MCF 10A (cell line): ENCODE measurements at regions not wholly inside any gene's neighbourhood (a gene's known extent, or its start where the extent isn't known, plus 50 kb on each side); places are given as distances from the start of the nearest gene placed in this dataset.

ENCODE experiments used
- BruUV-seq: library from RNA; stranded (reverse); fragments of 400-500 nt; replicated peaks from 2 replicates; lab custom pipeline; 2021; lab: Mats Ljungman, UMichigan
- CTCF ChIA-PET: fragments of 300-600 bp; sonication (Branson Sonifier 250); formaldehyde crosslinking; extraction: SDS; loops from one replicate; lab custom pipeline; 2021; ENCODE audit warnings: antibody characterized with exemption, inconsistent platforms; lab: Yijun Ruan, JAX
- POLR2A ChIA-PET: fragments of 300-600, 350-650 bp; sonication (Branson Sonifier 250); formaldehyde crosslinking; extraction: SDS; loops from one replicate; lab custom pipeline; 2020; ENCODE audit warnings: antibody characterized with exemption, inconsistent platforms; lab: Yijun Ruan, JAX
- DNase-seq: peaks from one replicate; pipeline ENCODE4 v3.0.0-alpha.2; 2018; ENCODE audit not compliant: unreplicated experiment
- H3K27ac Mint-ChIP-seq: one replicate; pipeline ENCODE4 v1.8.0; 2022; ENCODE audit warnings: mild to moderate bottlenecking, low read depth, mixed read lengths; ENCODE audit not compliant: unreplicated experiment
- H3K27me3 Mint-ChIP-seq: one replicate; pipeline ENCODE4 v1.8.0; 2022; ENCODE audit warnings: mixed read lengths; ENCODE audit not compliant: insufficient read depth, unreplicated experiment
- H3K36me3 Mint-ChIP-seq: one replicate; pipeline ENCODE4 v1.8.0; 2022; ENCODE audit warnings: mild to moderate bottlenecking, moderate library complexity, mixed read lengths; ENCODE audit not compliant: insufficient read depth, unreplicated experiment
- H3K4me1 Mint-ChIP-seq: one replicate; pipeline ENCODE4 v1.8.0; 2022; ENCODE audit warnings: mixed read lengths; ENCODE audit not compliant: insufficient read depth, unreplicated experiment
- H3K4me3 Mint-ChIP-seq: one replicate; pipeline ENCODE4 v1.8.0; 2022; ENCODE audit warnings: mild to moderate bottlenecking, moderate library complexity, mixed read lengths; ENCODE audit not compliant: unreplicated experiment
- H3K9me3 Mint-ChIP-seq: one replicate; pipeline ENCODE4 v1.8.0; 2022; ENCODE audit warnings: mixed read lengths; ENCODE audit not compliant: unreplicated experiment
- CTCF ChIP-seq: fragments of 200-600 bp; IDR thresholded peaks from one replicate; pipeline ENCODE4 v1.8.0; 2022; ENCODE audit warnings: antibody characterized with exemption, mild to moderate bottlenecking; ENCODE audit not compliant: unreplicated experiment
- intact Hi-C: fragments of 100-400 bp; cut with micrococcal nuclease; formaldehyde crosslinking; loops from 2 replicates; pipeline ENCODE4 v1.14.1; 2022

- Mint-ChIP-seq H3K27me3 (no peaks in the 10 kb centered on the region), H3K36me3 (no peaks in the 10 kb centered on the region), H3K4me3 (no peak overlapping the region), H3K27ac (no peak overlapping the region), H3K4me1 (peaks cover 8% of the 10 kb centered on the region), H3K9me3 (no peaks in the 10 kb centered on the region)
- ChIA-PET CTCF (interaction anchor here (0.7 to 1.2 kb wide), 2 partner anchors 496 to 561 kb away, joined by 3 to 4 read pairs; no protein-coding TSS in a partner anchor), POLR2A (no interaction called here)
- no TSS peak for BruUV-seq
- TF ChIP-seq CTCF: no peak
- DNase-seq: no peak
- intact Hi-C loops: no loop called here
These were observed 155.0 kb upstream of the ARID1B start for GRCh38 chr6:156622185-156622584.

GRCh38 chr6:156620331-156620730 is 156.8 kb upstream of the ARID1B start:
- Mint-ChIP-seq H3K27me3 (no peaks in the 10 kb centered on the region), H3K4me1 (peaks cover 16% of the 10 kb centered on the region), H3K9me3 (no peaks in the 10 kb centered on the region), H3K27ac (no peak overlapping the region), H3K36me3 (no peaks in the 10 kb centered on the region), H3K4me3 (no peak overlapping the region)
- ChIA-PET CTCF (no interaction called here), POLR2A (interaction anchor here (0.7 kb wide), 1 partner anchor 402 kb away, joined by 3 read pairs; no protein-coding TSS in a partner anchor)
- DNase-seq: no peak
- intact Hi-C loops: no loop called here
- BruUV-seq: no TSS peak
- no peak for TF ChIP-seq CTCF

- H3K9me3 Mint-ChIP-seq: peaks cover 10% of the 10 kb centered on the region
- H3K4me1 Mint-ChIP-seq: peaks cover 16% of the 10 kb centered on the region
- intact Hi-C loops: no loop called here
- ChIA-PET CTCF (interaction anchor here (0.5 to 1.2 kb wide), 3 partner anchors 19 to 56 kb away, joined by 3 to 4 read pairs (median 3); no protein-coding TSS in a partner anchor), POLR2A (interaction anchor here (0.6 to 2.4 kb wide), 2 partner anchors 102 to 416 kb away, joined by 3 to 10 read pairs; no protein-coding TSS in a partner anchor)
- DNase-seq: no peak
- no peak overlapping the region for H3K4me3 Mint-ChIP-seq
- no peaks in the 10 kb centered on the region for H3K27me3 Mint-ChIP-seq
- H3K36me3 Mint-ChIP-seq: no peaks in the 10 kb centered on the region
- no peak for TF ChIP-seq CTCF
- no peak overlapping the region for H3K27ac Mint-ChIP-seq
- BruUV-seq: no TSS peak
These were observed 158.5 kb upstream of the ARID1B start for GRCh38 chr6:156618600-156619205.

- Mint-ChIP-seq H3K4me1 (peaks cover 16% of the 10 kb centered on the region), H3K36me3 (no peaks in the 10 kb centered on the region), H3K27me3 (no peaks in the 10 kb centered on the region), H3K27ac (no peak overlapping the region), H3K9me3 (peaks cover 13% of the 10 kb centered on the region), H3K4me3 (no peak overlapping the region)
- ChIA-PET CTCF (interaction anchor here (0.5 to 1.2 kb wide), 2 partner anchors 19 to 57 kb away, joined by 3 to 4 read pairs; no protein-coding TSS in a partner anchor), POLR2A (interaction anchor here (1.3 to 2.4 kb wide), 2 partner anchors 69 to 103 kb away, joined by 5 to 10 read pairs; no protein-coding TSS in a partner anchor)
- intact Hi-C loops: no loop called here
- DNase-seq: no peak
- no peak for TF ChIP-seq CTCF
- BruUV-seq: no TSS peak
These were observed 159.2 kb upstream of the ARID1B start for GRCh38 chr6:156617941-156618340.
